ENCODE measurements at regions not wholly inside any gene's neighbourhood (a gene's known extent, or its start where the extent isn't known, plus 50 kb on each side); places are given as distances from the start of the nearest gene placed in this dataset.

DNA sequence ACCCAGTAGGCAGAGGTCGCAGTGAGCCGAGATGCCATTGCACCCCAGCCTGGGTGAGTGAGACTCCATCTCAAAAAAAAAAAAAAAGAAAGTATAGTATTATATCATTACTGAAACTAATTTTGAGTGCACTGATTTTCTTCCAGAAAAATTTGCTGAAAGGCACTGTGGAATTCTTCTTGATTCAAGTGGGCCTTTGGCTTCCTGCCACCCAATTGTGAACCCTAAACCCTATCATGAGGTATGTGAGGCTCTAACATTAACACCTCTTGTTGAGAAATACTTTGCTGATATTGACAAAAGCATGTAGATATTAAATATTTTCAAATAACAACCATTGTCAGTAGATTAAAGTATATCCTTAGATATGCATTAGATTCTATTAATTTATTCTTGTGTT is 211.2 kb downstream of the LRRK2 start:
- TF ChIP-seq, protein P1, sequence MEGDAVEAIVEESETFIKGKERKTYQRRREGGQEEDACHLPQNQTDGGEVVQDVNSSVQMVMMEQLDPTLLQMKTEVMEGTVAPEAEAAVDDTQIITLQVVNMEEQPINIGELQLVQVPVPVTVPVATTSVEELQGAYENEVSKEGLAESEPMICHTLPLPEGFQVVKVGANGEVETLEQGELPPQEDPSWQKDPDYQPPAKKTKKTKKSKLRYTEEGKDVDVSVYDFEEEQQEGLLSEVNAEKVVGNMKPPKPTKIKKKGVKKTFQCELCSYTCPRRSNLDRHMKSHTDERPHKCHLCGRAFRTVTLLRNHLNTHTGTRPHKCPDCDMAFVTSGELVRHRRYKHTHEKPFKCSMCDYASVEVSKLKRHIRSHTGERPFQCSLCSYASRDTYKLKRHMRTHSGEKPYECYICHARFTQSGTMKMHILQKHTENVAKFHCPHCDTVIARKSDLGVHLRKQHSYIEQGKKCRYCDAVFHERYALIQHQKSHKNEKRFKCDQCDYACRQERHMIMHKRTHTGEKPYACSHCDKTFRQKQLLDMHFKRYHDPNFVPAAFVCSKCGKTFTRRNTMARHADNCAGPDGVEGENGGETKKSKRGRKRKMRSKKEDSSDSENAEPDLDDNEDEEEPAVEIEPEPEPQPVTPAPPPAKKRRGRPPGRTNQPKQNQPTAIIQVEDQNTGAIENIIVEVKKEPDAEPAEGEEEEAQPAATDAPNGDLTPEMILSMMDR (IDR thresholded peaks at IDR 0.05) = no peak
- no peak for TF ChIP-seq ZFX (IDR thresholded peaks at IDR 0.05; ENCODE audit: borderline replicate concordance)

Data from 22Rv1 (cell line).